ENCODE measurements at regions not wholly inside any gene's neighbourhood (a gene's known extent, or its start where the extent isn't known, plus 50 kb on each side); places are given as distances from the start of the nearest gene placed in this dataset.
"Not testable (repeated sequence)": the region's sequence is repeated elsewhere in the genome, so short reads cannot be mapped to it uniquely, and the experiment has no call there.

DNA sequence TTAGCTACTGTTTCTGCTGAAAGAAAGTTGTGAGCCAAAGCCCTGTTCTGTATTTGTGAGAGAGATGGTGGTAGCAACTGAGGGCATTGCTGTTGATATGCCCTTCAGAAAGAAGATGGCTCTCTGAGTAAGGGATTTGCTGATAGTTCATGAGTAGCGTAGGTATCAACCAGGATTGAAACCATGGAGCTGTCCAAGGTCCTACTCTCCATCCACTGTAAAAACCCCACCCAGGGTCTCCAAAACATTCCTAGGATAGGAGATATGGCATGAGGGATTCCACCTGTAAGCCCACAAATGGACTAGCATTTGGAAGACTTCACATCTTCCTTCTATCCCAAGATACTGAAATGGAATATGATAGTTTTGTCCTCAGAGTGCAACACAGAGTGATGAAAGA is 277.1 kb upstream of the PRKX start:
- DNase-seq, result no peak

DNA sequence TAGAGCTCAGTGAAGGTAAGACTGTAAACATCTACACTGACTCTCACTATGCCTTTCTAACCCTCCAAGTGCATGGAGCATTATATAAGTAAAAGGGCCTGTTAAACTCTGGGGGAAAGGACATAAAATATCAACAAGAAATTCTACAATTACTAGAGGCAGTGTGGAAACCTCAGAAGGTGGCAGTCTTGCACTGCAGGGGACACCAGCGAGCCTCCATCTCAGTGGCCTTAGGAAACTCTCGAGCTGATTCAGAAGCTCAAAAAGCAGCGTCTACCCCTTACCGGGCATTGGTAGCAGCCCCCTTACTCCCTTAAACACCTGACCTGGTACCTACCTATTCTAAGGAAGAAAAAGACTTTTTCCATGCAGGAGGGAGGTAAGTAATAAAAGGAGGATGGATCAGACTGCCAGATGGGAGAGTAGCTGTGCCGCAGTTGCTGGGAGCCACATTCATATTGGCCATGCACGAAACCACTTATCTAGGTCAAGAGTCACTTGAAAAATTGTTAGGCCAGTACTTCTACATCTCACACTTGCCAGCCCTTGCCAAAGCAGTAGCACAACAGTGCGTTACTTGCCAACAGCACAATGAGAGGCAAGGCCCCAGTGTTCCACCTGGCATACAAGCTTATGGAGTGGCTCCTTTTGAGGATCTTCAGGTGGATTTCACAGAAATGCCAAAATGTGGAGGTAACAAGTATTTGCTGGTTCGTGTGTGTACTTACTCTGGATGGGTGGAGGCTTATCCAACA is 258.8 kb upstream of the PRKX start:
- not testable (repeated sequence) for DNase-seq

DNA sequence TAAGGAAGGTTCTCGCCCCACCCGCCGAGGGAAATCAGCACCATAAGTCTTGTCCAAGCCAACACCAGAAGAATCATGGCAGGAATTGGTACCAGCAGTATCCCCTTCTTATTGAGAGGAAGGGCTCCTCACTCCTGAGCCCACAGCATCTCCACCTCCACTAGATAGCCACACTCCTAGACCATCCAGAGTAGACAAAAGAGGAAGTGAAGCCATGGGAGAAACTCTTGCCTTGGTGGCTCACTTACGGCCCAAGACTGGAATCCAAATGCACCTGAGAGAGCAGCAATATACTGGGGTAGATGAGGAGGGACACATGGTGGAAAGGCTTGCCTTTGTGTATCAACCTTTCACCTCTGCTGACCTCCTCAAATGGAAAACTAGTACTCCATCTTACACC is 255.3 kb upstream of the PRKX start:
- no peak for DNase-seq

DNA sequence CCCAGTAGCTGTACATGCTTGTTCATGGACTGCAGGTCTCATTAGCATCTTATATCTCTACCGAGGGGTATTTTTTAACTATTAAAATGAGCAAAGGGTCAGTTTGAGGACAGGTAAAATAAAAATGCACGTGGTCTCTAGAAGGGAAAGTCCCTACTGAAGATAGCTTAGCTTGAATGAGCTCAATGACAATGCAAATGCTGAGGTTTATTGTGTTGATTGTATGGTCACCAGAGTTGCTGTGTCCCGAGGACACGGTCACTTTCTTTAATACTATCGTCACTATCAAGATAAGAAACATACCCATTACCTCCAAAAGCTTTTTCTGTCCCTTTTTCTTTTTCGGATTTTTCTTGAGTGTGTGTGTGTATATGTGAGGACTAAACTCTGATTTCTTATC is 250.5 kb upstream of the PRKX start:
- DNase-seq, result no peak

DNA sequence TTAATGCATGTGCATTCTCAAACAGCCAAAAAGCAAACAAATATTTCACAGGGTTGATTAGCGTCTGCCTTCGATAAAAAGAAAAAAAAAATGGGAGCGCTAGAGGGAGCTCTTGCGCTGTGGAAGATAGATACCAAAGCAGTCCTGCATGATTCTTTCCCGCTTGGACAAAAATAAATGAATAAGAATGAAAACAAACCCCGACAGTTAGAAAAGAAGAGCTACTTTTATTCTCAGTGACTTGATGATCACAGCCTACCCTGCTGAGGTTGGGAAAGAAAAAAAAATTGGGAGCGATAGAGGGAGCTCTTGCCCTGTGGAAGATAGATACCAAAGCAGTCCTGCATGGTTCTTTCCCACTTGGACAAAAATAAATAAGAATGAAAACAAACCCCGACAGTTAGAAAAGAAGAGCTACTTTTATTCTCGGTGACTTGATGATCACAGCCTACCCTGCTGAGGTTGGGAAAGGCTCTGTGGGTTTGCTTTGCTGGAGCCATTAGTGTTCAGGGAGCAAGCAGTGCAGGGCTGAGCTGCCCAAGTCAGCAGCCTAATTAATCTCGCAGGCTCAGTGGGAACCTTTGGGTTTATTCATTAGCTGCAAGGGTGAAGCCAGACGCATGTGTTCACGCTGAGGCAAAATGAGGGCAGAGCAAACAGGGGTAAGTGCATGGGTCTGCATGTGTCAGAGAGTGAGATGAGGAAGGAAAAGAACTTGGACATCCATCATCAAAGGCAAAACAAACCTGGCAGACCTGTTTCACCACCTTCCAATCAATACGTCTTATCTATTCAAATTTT is 249.3 kb upstream of the PRKX start:
- no peak for DNase-seq

DNA sequence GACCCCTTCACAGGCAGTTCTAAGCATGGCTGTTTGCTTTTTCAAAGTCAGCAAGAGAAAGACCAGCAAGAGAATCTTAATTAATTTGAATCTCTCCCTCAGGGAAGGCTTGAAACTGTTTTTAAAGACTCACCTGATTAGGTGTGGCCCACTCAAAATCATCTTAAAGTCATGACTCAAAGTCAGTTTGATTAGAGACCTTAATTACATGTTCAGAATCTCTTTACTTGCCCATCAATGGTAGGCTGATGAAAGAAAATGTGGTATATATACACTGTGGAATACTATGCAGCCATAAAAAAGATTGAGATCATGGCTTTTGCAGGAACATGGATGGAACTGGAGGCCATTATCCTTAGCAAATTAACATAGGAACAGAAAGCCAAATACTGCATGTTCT is 247.5 kb upstream of the PRKX start:
- no peak for DNase-seq

DNA sequence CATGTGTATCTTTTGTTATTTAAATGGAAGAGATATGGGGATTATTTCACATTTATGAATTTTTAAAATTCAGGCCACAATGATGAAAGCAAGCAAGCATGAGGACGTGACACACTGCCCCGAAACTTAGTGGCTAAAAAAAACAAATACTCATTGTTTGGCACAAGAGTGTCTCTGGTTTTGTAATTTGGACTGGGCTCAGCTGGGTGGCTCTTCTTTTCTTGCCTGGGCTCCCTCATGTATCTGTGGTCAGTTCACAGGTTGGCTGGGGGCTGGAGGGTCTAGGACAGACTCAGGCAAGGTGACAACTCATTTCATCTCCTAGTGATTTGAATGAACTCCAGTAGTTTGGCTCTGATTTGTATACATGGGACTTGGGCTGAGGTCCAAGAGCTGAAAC is 238.4 kb upstream of the PRKX start:
- no peak for DNase-seq

DNA sequence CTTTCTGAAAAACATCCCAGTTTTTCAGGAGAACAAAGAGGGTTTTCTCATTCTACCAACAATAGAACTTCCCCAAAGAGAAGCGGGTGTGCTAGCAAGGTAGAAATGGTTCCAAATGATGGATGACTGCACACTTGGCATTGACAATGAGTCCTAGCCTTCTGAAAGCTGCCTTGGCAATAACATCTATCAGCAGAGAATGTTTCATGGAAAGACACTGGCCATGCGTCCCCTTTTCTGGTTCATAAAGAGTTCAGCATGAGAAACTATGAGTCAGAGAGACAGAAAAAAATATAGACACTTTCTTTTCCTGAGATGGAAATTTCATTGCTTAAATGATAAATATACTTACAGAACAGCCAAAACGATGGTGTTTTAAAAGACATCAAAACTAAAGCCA is 236.9 kb upstream of the PRKX start:
- DNase-seq, result no peak

DNA sequence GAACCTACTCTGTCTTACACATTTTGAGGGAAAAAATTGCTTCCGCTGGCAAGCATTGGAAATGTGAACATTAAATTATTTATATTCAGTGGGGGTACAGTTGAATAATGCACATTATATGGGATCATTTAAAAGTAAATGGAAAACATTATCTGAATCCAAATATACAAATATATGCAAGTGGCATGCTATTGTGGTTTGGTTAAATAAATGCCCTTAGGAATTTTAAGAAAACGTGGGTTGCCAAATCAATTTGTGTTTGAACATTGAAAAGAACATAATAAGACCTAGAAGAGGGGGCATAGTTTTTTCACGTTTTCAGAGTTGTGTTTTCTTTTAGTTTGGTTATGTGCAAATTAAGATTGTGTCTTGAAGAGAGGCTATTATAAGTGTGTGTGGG is 230.5 kb upstream of the PRKX start:
- no peak for DNase-seq

DNA sequence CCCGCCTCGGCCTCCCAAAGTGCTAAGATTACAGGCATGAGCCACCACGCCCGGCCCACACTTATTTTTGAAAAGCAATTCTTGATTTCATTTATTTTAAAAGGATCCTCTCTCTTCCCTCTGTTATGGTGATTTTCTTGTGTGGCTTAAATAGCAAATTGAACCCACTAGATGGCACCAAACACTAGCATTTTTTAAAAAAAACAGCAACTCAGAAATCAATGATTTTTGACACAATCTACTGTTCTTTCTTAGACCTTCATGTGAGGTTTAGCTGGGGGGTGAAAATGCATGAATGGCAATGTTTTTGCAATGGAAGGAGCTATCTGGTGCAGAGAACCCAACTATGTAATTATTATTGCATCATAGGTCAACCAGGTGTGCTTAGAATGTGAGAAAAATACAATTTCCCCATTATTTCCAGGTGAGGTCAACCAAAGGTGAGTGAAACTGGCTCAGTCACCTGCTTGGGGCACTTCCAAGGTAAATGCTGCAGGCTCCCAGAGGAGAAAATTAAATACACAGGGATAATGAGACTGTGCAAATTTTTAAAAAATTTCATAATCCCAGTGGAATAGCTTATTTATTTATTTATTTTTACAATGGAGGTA is 226.7 kb upstream of the PRKX start:
- DNase-seq, result no peak

DNA sequence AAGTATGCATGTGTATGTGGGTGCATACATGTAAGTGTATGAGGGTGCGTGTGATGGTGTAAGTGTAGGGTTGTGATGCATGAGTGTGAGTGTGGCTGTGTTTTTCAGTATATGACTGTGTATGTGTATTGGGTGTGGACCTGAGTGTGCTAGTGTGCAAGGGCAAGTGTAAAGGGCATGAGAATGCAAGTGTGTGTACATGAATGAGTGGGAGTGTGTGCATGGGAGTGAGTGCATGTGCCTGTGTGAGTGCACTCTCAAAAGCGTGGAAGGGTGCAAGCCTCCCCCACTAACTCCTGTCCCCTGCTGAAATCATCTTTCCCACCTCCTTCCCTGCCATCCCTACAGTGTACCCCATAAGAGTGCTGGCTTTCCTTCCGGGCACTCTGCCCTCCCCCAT is 225.1 kb upstream of the PRKX start:
- DNase-seq, result no peak

DNA sequence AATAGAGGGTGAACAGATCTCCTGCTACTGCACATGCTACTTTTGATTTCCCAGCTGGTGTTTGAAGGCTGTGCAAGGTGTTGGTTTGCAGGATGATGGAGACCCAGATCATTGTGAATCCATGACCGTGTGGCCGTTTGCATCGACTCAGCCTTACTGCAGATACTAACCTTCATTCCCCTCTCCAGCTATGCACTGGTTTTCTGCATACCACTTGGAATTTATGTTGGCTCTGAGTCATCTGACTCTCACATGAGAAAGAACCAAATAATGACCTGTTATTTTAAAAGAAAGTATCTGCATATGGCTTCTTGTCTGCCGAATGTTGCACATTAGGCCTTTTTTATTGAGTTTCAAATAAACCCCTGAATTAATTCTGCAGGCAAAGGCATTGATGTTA is 221.7 kb upstream of the PRKX start:
- DNase-seq, result not testable (repeated sequence)

DNA sequence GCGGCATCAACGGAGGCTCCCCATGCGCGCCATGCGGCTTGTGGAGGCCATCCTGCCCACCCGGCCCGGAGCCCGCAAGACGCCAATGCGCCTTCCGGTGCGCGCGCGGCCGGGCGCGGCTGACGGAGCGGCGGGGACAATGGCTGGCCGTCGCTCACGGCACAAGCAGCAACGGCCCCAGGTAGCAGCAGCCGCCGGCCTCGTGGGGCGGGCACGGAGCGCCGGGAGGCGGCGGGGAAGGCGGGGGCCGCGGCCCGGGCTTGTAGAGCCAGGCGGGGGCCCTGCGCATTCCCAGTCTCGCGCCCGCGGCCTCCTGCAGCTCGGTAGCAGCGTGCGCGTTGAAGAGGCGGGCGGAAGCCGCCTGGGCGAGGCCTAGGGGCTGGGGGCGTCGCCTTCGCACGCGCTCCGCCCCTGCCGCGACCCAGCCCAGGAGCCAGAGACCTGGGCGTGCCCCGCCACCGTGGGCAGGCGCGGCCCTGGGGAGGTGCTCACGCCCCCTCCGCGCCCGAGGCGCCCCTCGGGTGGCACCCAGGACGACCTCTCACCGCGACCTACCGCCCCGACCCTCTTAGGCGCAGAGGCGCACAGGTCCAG is 207.1 kb upstream of the PRKX start:
- not testable (repeated sequence) for DNase-seq

DNA sequence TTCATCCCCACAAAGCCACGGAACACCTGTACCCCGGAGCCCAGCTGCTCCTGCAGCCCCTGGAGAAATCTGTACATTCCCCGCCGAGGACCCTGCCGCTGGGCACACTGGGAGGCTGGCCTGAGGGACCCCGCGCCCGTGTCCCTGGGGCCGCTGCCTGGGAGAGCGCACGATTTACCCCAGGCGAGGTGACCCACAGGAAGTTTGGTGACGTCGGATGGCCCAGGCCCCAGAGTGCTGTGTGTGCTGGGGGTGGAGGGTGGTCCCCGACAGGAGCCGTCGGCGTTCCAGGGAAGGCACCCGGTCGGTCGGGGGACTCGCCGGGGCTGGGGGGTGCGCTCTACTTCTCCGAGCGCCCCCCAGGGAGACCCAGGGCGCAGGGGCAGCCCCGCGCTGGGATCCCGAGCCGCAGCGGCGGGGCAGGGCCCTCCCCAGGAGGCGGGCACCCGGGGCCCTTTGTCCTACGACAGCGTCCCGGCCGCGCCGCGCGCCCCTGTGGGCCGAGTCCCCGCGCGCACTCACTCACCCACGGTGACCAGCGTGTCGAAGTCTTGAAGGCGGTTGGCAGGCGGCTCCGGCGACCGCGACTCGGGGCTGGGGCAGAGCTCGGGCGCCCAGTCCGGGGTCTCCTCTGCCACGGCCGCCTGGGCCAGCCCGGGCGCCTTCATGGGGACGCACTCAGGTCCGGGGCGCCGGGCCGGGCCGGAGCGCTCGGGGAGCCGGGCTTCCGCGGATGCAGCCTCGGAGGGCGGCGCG is 206.4 kb upstream of the PRKX start:
- DNase-seq, result not testable (repeated sequence)

DNA sequence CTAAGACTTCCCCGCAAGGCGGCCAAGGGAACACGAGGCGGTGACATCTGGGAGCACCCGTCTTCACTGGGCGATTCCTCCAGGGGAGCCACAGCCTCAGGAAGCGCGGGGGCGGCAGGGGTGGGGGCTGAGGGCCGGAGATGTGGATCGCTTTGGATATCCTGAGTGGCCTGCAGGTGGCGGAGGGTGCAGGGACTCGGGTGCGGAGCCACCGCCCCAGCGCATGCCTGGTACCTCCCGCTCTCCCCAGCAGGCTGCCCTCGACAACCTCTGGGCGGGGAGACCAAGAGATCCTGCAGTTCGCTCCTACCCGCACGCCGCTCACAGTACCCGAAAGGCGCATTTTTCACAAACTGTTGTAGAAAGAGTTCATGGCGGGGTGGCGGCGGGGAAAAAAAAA is 201.4 kb upstream of the PRKX start:
- DNase-seq, result not testable (repeated sequence)

DNA sequence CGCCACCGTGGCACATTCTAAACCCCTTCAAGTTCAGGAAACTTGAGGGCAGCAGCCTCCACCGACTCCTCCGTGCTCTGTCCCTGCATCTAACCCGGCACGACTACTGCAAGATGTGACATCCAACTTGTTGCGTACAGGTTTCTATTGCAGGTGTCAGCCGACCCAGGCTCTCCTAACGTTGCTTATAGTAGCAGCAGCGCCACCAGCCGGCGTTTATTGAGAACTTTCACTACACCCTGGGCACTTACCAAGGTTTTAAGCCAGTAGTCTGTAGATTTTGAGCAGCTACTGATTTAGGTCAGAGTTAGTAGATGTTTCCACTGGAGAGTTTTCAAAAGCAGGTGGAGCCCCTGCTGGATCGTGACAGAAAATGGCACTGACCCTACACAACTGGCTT is 200.6 kb upstream of the PRKX start:
- not testable (repeated sequence) for DNase-seq

DNA sequence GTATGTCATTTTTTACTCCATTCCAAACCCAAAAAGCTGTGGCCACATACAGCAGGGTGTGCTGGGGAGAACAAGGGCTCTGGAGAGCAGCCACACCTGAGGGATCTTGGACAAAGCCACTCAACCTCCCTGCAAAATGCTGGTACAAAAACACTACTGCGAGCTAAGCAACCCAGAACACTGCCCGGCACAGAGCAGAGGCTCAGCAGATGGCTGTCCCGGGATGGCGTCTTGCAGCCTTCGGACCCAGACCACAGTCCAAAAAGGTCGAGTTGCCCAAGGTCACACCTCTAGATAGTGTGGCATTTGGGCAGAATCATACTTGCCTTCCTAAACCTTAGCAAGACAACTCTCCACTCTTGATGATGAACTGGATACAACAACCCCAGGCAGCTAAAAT is 197.6 kb upstream of the PRKX start:
- not testable (repeated sequence) for DNase-seq

DNA sequence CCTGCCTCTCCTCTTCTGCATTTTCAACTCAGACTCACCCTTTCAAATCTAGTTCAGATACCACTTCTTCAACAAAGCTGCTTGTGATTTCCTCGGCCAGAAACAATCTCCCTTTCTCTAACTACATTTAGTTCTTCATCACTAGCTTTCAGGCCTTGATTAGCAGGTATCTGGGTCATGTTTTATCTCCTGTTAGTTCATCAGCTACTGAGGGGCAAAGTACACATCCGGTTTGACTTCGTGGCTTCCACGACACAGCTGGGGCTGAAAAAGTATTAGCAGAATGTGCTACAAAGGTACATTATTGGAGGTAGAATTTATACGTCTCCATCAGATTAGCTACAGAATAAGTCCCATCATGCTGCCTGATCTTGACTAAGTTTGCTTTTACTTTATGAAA is 197.2 kb upstream of the PRKX start:
- not testable (repeated sequence) for DNase-seq

DNA sequence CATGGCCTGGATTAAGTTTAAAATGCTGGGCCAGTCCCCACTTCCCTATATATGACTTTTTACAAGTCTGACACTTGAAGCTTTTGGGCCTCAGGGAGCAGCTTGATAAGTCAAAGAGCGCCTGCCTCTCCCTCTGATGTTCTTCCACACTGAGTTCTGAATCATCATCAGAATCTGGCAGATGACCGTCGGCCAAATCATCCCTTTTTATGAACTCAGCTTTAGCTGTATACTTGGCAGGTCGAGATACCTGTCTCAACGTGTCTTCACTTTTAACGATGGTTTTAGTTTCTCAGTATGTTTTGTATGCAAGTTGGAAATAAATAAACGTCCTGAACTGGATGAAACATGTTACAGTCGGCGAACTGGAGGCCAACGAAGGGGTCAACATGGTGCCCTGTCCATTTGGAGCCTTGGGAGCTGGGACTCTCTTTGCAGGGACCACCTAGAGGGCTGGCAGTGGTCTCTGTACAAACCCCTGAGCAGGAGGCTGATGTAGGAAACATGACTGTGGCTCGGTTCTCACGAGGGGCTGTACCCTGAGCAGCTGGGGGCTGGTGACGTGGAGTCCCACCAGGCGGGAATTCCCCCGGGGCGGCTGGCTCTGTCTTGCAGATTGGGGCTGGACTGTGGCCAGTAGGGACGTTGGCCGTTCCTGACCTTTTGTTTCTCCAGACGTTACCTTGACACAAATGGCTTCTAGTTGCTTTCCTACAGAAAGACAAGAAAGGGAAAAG is 192.2 kb upstream of the PRKX start:
- not testable (repeated sequence) for DNase-seq

DNA sequence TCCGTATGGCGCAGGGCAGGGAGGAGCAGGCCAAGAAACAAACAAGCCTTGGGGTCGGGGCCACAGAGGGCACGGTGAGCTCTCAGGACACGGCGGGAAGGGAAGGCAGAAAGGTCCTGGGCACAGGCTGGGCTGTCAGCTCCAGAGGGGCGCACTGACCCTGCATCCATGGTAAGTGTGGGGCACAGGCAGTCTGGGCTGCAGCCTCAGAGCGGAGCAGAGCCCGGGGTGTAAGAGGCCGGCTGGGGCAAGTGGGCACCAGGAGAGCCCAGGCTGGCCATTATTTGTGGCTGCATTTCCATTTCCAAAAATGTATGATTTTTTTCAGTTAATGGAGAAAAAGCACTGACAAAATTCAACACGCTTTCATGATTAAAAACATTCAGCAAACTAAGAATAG is 188.8 kb upstream of the PRKX start:
- DNase-seq, result not testable (repeated sequence)

DNA sequence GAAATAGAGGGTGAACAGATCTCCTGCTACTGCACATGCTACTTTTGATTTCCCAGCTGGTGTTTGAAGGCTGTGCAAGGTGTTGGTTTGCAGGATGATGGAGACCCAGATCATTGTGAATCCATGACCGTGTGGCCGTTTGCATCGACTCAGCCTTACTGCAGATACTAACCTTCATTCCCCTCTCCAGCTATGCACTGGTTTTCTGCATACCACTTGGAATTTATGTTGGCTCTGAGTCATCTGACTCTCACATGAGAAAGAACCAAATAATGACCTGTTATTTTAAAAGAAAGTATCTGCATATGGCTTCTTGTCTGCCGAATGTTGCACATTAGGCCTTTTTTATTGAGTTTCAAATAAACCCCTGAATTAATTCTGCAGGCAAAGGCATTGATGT is 183.3 kb upstream of the PRKX start:
- not testable (repeated sequence) for DNase-seq

DNA sequence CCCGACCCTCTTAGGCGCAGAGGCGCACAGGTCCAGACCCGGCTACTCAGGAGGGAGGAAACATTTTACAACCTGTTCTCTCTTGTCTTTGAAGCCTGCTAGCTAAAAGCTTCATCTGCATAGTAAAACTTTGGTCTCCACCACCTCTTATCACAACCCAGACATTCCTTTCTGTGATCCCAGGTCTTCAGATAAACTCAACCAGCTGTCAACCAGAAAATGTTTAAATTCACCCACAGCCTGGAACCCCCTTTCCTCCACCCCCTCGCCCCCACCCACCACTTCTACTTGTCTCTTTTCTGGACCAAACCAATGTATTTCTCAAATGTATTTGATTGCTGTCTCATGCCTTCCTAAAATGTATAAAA is 169.1 kb upstream of the PRKX start:
- not testable (repeated sequence) for DNase-seq
